K562 (cell line): ENCODE measurements at regions not wholly inside any gene's neighbourhood (a gene's known extent, or its start where the extent isn't known, plus 50 kb on each side); places are given as distances from the start of the nearest gene placed in this dataset.

ENCODE experiments used
- ATAC-seq: fragments of 200-7000 bp; cut with Tn5 transposase; 3 replicates; pipeline ENCODE4 v1.9.1; 2020; ENCODE audit warnings: moderate library complexity
- BruUV-seq: library from RNA; stranded (reverse); fragments of 400-500 nt; replicated peaks from 2 replicates; lab custom pipeline; 2021; lab: Mats Ljungman, UMichigan
- CTCF ChIA-PET: fragments of 300-600 bp; formaldehyde crosslinking; extraction: SDS; loops from one replicate; lab custom pipeline; 2021; ENCODE audit warnings: low intra/inter-chr PET ratio; lab: Yijun Ruan, JAX
- POLR2A ChIA-PET: fragments of 300-600, 350-650 bp; sonication (Branson Sonifier 250); formaldehyde crosslinking; extraction: SDS; loops from one replicate; lab custom pipeline; 2021; ENCODE audit warnings: antibody characterized with exemption, inconsistent platforms; lab: Yijun Ruan, JAX
- DNase-seq, 4 experiments: peaks; one replicate each; pipeline versions ENCODE4 v3.0.0 to v3.0.0-alpha.2; 2011 to 2018; ENCODE audit warnings: low spot score in 3 of 4, mixed read lengths in 3 of 4; ENCODE audit errors: extremely low read depth in 1 of 4
- FAIRE-seq: peaks from 2 replicates; lab custom pipeline; 2011; peaks lifted over from hg19 to GRCh38; lab: Jason Lieb, UNC
- H2AFZ ChIP-seq: 2 replicates; pipeline ENCODE4 v1.6.0; 2011; ENCODE audit warnings: low read depth, low read length, control low read depth, inconsistent platforms
- H3K27ac ChIP-seq: fragments of 200-600 bp; 3 replicates; pipeline ENCODE4 v1.8.0; 2011; ENCODE audit warnings: low read depth, mild to moderate bottlenecking, control low read depth, inconsistent platforms, low read length, moderate library complexity, mixed read lengths; ENCODE audit errors: extremely low read depth
- H3K27me3 ChIP-seq, 2 experiments: fragments of 300-600 bp in 1 of 2; 2 replicates in 1 of 2; 3 replicates in 1 of 2; pipeline versions ENCODE4 v1.6.0 to v1.8.0; 2011; ENCODE audit warnings: inconsistent platforms in 2 of 2, low read length in 2 of 2, mild to moderate bottlenecking in 1 of 2, mixed read lengths in 1 of 2, moderate library complexity in 1 of 2; ENCODE audit not compliant: control insufficient read depth in 2 of 2, insufficient read depth in 2 of 2
- H3K36me3 ChIP-seq: fragments of 300-600 bp; 3 replicates; pipeline ENCODE4 v1.8.0; 2011; ENCODE audit warnings: mild to moderate bottlenecking, low read length, inconsistent platforms; ENCODE audit not compliant: control insufficient read depth, insufficient read depth
- H3K4me1 ChIP-seq, 2 experiments: fragments of 200-600 bp in 1 of 2; replicated peaks in 1 of 2; 2 replicates in 1 of 2; 3 replicates in 1 of 2; pipeline versions ENCODE4 v1.5.1 to v1.8.0; 2011; ENCODE audit warnings: inconsistent platforms in 2 of 2, low read length in 2 of 2, mild to moderate bottlenecking in 1 of 2, mixed read lengths in 1 of 2, moderate library complexity in 1 of 2; ENCODE audit not compliant: control insufficient read depth in 2 of 2, insufficient read depth in 2 of 2
- H3K4me2 ChIP-seq: 2 replicates; pipeline ENCODE4 v1.6.1; 2011; ENCODE audit warnings: low read length, control low read depth, inconsistent platforms, mixed read lengths; ENCODE audit not compliant: insufficient read depth
- H3K4me3 ChIP-seq: fragments of 200-600 bp; sonication (generic), shearing (Covaris generic); 2 replicates; pipeline ENCODE4 v1.5.1; 2016; ENCODE audit warnings: control low read depth, inconsistent platforms
- H3K79me2 ChIP-seq: fragments of 200-600 bp; 3 replicates; pipeline ENCODE4 v1.8.0; 2011; ENCODE audit warnings: low read length, inconsistent platforms; ENCODE audit not compliant: control insufficient read depth, insufficient read depth
- H3K9ac ChIP-seq, 2 experiments: 2 replicates each; pipeline versions ENCODE4 v1.6.0 to v1.6.1; 2011; ENCODE audit warnings: low read depth in 2 of 2, low read length in 2 of 2, control low read depth in 1 of 2, inconsistent platforms in 1 of 2, mild to moderate bottlenecking in 1 of 2, mixed read lengths in 1 of 2; ENCODE audit not compliant: insufficient read depth in 1 of 2
- H3K9me1 ChIP-seq: one replicate; pipeline ENCODE4 v1.6.0; 2011; ENCODE audit warnings: inconsistent platforms, mild to moderate bottlenecking, low read length, moderate library complexity; ENCODE audit not compliant: control insufficient read depth, insufficient read depth
- H3K9me3 ChIP-seq: replicated peaks from 2 replicates; pipeline ENCODE4 v1.5.1; 2011; ENCODE audit warnings: low read depth, low read length, inconsistent platforms; ENCODE audit not compliant: control insufficient read depth, insufficient read depth
- H4K20me1 ChIP-seq: replicated peaks from 2 replicates; pipeline ENCODE4 v1.6.1; 2011; ENCODE audit warnings: low read length, inconsistent platforms, mixed read lengths; ENCODE audit not compliant: control insufficient read depth, insufficient read depth
- BRD4 ChIP-seq: fragments of 200-600 bp; sonication (generic); IDR thresholded peaks from 2 replicates; pipeline ENCODE4 v1.6.1; 2017; ENCODE audit warnings: inconsistent platforms
- BRD9 ChIP-seq: fragments of 450-650 bp; IDR thresholded peaks from 2 replicates; pipeline ENCODE4 v1.6.1; 2018; ENCODE audit warnings: low read depth; ENCODE audit not compliant: partially characterized antibody
- CBFB ChIP-seq: sonication (generic); formaldehyde crosslinking; IDR thresholded peaks from 2 replicates; pipeline ENCODE4 v1.4.0; 2020; ENCODE audit warnings: mild to moderate bottlenecking, missing genetic modification reagents
- CHD4 ChIP-seq: fragments of 200-600 bp; sonication (generic); IDR thresholded peaks from 3 replicates; pipeline ENCODE4 v1.6.1; 2012; ENCODE audit warnings: low read depth, mild to moderate bottlenecking, mixed read lengths, low read length, inconsistent platforms; ENCODE audit not compliant: insufficient read depth, insufficient replicate concordance, poor library complexity, severe bottlenecking
- CREB3L1 ChIP-seq: fragments of 450-650 bp; IDR thresholded peaks from 2 replicates; pipeline ENCODE4 v1.6.1; 2014; ENCODE audit warnings: low read depth, mild to moderate bottlenecking, moderate library complexity, borderline replicate concordance
- ETV5 ChIP-seq: sonication (generic); formaldehyde crosslinking; IDR thresholded peaks from 2 replicates; pipeline ENCODE4 v1.4.0; 2020; ENCODE audit warnings: low read depth, mild to moderate bottlenecking, missing genetic modification reagents
- KDM1A ChIP-seq, 2 experiments: fragments of 450-650 bp; IDR thresholded peaks; 2 replicates each; pipeline ENCODE4 v1.6.1; 2016; ENCODE audit warnings: mild to moderate bottlenecking in 2 of 2
- NCOA2 ChIP-seq, 2 experiments: fragments of 450-650 bp; IDR thresholded peaks; 2 replicates each; pipeline ENCODE4 v1.6.1; 2018; ENCODE audit warnings: mild to moderate bottlenecking in 2 of 2, moderate library complexity in 1 of 2; ENCODE audit not compliant: partially characterized antibody in 2 of 2
- NR2F6 ChIP-seq: fragments of 450-650 bp; formaldehyde crosslinking; IDR thresholded peaks from 2 replicates; pipeline ENCODE4 v1.4.0; 2020; ENCODE audit warnings: mild to moderate bottlenecking
- WGBS: fragments of 100-300 bp; shearing (Covaris generic); methylation state at CpG from one replicate; pipeline ENCODE4 v1.1.6; 2016; ENCODE audit warnings: low coverage, mixed read lengths; ENCODE audit not compliant: insufficient coverage; ENCODE audit errors: missing lambda C conversion rate; 5-methylcytosine and 5-hydroxymethylcytosine counted together
- in situ Hi-C: fragments of 300-500 bp; cut with MboI; formaldehyde crosslinking; loops from 4 replicates; pipeline ENCODE4 v1.15.0; 2018; ENCODE audit warnings: inconsistent platforms, mixed read lengths
- intact Hi-C: fragments of 100-400 bp; cut with micrococcal nuclease; formaldehyde crosslinking; loops from 2 replicates; pipeline ENCODE4 v1.14.2; 2022
- TF ChIP-seq, protein P1 (sequence below): fragments of 250-450 bp; sonication (Bioruptor Pico); IDR thresholded peaks from 2 replicates; pipeline ENCODE4 v1.4.0; 2020

DNA sequence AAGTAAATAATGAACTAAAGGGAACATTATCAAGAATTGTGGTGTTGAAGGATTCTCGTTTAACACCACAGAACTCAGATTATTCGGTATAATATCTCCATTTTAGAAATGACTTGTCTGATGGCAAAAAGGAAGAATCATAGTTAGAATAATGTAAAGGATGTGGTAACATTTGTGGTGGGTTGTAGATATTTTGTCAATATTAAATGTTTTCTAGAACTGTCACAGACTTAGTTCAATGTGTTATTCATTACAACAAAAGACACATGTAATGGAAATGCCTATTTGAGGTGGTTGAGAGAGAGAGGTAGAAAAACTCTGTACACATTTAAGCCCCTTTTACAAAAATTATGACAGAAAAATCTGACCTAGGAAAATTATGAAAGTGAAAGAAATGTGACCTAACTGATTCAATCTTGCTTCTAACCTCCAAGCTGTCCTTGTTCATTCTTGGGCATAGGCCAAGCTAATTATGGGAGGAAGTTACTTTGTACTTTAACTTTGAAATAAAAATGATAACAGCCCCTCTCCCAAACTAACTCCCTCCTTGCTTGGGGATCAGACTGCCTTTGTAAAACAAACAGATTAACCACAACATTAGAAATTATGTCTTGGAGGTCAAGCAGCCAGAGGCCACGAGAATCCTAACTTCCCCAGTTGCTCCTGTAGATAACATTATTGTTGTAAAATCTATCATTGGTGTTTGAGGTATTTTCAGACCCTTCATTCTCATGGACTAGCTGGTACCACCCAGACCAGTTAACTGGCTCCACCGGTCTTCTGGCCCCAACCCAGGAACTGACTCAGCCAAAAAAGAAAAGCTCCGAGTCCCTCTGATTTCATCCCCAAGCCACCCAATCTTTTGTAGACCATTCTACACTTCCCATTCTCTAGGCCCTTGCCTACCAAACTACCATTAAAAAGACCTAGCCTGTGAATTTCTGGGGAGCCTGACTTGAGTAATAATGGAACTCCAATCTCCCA lies 1287.8 kb upstream of the CDH8 start (continued):
- TF ChIP-seq, protein P1, sequence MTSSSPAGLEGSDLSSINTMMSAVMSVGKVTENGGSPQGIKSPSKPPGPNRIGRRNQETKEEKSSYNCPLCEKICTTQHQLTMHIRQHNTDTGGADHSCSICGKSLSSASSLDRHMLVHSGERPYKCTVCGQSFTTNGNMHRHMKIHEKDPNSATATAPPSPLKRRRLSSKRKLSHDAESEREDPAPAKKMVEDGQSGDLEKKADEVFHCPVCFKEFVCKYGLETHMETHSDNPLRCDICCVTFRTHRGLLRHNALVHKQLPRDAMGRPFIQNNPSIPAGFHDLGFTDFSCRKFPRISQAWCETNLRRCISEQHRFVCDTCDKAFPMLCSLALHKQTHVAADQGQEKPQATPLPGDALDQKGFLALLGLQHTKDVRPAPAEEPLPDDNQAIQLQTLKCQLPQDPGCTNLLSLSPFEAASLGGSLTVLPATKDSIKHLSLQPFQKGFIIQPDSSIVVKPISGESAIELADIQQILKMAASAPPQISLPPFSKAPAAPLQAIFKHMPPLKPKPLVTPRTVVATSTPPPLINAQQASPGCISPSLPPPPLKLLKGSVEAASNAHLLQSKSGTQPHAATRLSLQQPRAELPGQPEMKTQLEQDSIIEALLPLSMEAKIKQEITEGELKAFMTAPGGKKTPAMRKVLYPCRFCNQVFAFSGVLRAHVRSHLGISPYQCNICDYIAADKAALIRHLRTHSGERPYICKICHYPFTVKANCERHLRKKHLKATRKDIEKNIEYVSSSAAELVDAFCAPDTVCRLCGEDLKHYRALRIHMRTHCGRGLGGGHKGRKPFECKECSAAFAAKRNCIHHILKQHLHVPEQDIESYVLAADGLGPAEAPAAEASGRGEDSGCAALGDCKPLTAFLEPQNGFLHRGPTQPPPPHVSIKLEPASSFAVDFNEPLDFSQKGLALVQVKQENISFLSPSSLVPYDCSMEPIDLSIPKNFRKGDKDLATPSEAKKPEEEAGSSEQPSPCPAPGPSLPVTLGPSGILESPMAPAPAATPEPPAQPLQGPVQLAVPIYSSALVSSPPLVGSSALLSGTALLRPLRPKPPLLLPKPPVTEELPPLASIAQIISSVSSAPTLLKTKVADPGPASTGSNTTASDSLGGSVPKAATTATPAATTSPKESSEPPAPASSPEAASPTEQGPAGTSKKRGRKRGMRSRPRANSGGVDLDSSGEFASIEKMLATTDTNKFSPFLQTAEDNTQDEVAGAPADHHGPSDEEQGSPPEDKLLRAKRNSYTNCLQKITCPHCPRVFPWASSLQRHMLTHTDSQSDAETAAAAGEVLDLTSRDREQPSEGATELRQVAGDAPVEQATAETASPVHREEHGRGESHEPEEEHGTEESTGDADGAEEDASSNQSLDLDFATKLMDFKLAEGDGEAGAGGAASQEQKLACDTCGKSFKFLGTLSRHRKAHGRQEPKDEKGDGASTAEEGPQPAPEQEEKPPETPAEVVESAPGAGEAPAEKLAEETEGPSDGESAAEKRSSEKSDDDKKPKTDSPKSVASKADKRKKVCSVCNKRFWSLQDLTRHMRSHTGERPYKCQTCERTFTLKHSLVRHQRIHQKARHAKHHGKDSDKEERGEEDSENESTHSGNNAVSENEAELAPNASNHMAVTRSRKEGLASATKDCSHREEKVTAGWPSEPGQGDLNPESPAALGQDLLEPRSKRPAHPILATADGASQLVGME: no peak

DNA sequence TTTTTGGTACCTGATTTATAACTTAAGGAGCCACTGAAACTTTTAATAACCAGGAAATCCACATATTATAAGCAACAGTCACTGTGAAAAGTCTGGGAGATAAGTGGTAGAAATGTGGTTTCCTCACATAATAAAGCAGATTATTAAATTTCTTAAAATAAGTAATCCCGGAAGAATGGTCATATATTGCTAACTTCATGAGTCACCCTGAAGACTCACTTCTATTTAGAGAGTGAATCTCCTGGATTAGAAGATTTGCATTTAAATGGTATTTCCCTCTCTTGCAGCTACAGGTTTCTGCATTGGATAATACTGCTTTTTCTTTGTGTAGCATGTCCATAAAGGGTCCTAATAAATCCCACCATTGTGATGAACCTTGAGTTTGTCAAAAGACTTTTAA lies 1286.8 kb upstream of the CDH8 start:
- Histone ChIP-seq H3K27me3 (no peaks in the 10 kb centered on the region), H3K9me1 (no peaks in the 10 kb centered on the region), H3K9ac (no peak overlapping the region), H3K4me2 (no peak overlapping the region), H3K4me3 (no peak overlapping the region), H3K4me1 (no peaks in the 10 kb centered on the region), H3K9me3 (no peaks in the 10 kb centered on the region), H4K20me1 (no peaks in the 10 kb centered on the region), H3K27ac (no peak overlapping the region), H3K79me2 (no peaks in the 10 kb centered on the region), H2AFZ (no peak overlapping the region), H3K36me3 (no peaks in the 10 kb centered on the region)
- TF ChIP-seq NR2F6 (CRISPR knock-in tag): no peak
- no peak for TF ChIP-seq CREB3L1
- TF ChIP-seq ETV5 (CRISPR knock-in tag): no peak
- TF ChIP-seq BRD4: no peak
- no peak for TF ChIP-seq BRD9
- TF ChIP-seq CBFB (CRISPR knock-in tag): no peak
- TF ChIP-seq KDM1A (IDR thresholded peaks at IDR 0.05): no peak
- TF ChIP-seq NCOA2 (IDR thresholded peaks at IDR 0.05; ENCODE audit: partially characterized antibody in 2 of 2): no peak
- no peak for TF ChIP-seq CHD4
- no peak for FAIRE-seq
- WGBS: 0% methylated on average over 1 of the region's 1 CpG
- in situ Hi-C loops (no loop called here), intact Hi-C loops (no loop called here)
- CTCF ChIA-PET: no interaction called here
- POLR2A ChIA-PET: no interaction called here
- no peak for DNase-seq
- no peak for ATAC-seq
- no TSS peak for BruUV-seq
